ENCODE measurements at regions not wholly inside any gene's neighbourhood (a gene's known extent, or its start where the extent isn't known, plus 50 kb on each side); places are given as distances from the start of the nearest gene placed in this dataset.

DNA sequence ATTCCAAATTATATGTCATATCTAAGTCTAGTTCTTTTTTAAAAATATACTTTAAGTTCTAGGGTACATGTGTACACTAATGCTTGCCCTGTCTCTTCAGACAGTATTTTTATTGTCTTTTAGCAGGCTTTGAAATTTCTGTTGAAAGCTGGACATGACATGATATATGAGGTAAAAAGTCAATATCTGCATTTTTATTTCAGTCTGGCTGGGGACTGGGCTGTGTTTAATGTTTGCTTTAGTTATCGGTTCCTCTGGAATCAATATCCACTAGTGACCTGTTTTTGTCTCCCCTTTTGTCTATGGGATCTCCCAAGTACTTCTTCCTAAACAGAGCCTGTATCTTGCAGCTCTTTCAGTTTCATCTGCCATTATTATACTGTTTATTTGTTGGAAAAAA, 786.2 kb upstream of the GJE1 start:
- no peak for TF ChIP-seq SUZ12 (IDR thresholded peaks at IDR 0.05; ENCODE audit: extremely low read depth, insufficient read depth, insufficient read length)
- TF ChIP-seq YY1 (IDR thresholded peaks at IDR 0.05; ENCODE audit: insufficient read depth, insufficient read length): no peak
- no peak for TF ChIP-seq ZNF274 (IDR thresholded peaks at IDR 0.05; ENCODE audit: low read depth, low read length)
